Transverse colon (tissue), 3 donors: ENCODE measurements at regions not wholly inside any gene's neighbourhood (a gene's known extent, or its start where the extent isn't known, plus 50 kb on each side); places are given as distances from the start of the nearest gene placed in this dataset.

Experiments
- CTCF ChIP-seq, 5 experiments: fragments of 200-600 bp in 3 of 5; fragments of 450-650 bp in 2 of 5; sonication (generic) in 3 of 5; IDR thresholded peaks; 1 replicate in 2 of 5; 2 replicates in 3 of 5; pipeline ENCODE4 v1.5.1; 2016 to 2017; ENCODE audit warnings: antibody characterized with exemption in 5 of 5, inconsistent platforms in 3 of 5, mild to moderate bottlenecking in 2 of 5, moderate library complexity in 1 of 5
- EP300 ChIP-seq: sonication (generic); formaldehyde crosslinking; IDR thresholded peaks from one replicate; pipeline ENCODE4 v1.6.1; 2017; ENCODE audit warnings: antibody characterized with exemption, low read depth
- POLR2A ChIP-seq: fragments of 450-650 bp; IDR thresholded peaks from one replicate; pipeline ENCODE4 v1.6.1; 2016; ENCODE audit warnings: antibody characterized with exemption, mild to moderate bottlenecking, moderate library complexity

- no peak for TF ChIP-seq CTCF (IDR thresholded peaks at IDR 0.05)
- no peak for TF ChIP-seq EP300
- TF ChIP-seq POLR2A = no peak
These were observed 56.5 kb upstream of the PSEN2 start for GRCh38 chr1:226813671-226814591.
